ENCODE measurements at regions not wholly inside any gene's neighbourhood (a gene's known extent, or its start where the extent isn't known, plus 50 kb on each side); places are given as distances from the start of the nearest gene placed in this dataset.

GRCh38 chr18:1599196-1599595 lies 694.5 kb downstream of the ADCYAP1 start:
- Histone ChIP-seq H3K9me3 (ENCODE audit: severe bottlenecking) (no peaks in the 10 kb centered on the region), H3K4me1 (ENCODE audit: insufficient read depth, poor library complexity, severe bottlenecking) (no peaks in the 10 kb centered on the region), H3K27me3 (ENCODE audit: insufficient read depth, poor library complexity, severe bottlenecking) (peaks cover 3% of the 10 kb centered on the region), H3K36me3 (ENCODE audit: low read depth) (no peaks in the 10 kb centered on the region), H3K27ac (ENCODE audit: poor library complexity, severe bottlenecking) (no peak overlapping the region), H3K4me3 (ENCODE audit: severe bottlenecking) (no peak overlapping the region)
- no peak for ATAC-seq (ENCODE audit: low read depth)
- no peak for TF ChIP-seq CTCF (IDR thresholded peaks at IDR 0.05; ENCODE audit: poor library complexity, severe bottlenecking)
- no peak for DNase-seq (ENCODE audit: low spot score)

- Histone ChIP-seq H3K4me3 (ENCODE audit: severe bottlenecking) (no peak overlapping the region), H3K36me3 (ENCODE audit: low read depth) (no peaks in the 10 kb centered on the region), H3K4me1 (ENCODE audit: insufficient read depth, poor library complexity, severe bottlenecking) (no peaks in the 10 kb centered on the region), H3K27me3 (ENCODE audit: insufficient read depth, poor library complexity, severe bottlenecking) (no peaks in the 10 kb centered on the region), H3K27ac (ENCODE audit: poor library complexity, severe bottlenecking) (no peak overlapping the region), H3K9me3 (ENCODE audit: severe bottlenecking) (no peaks in the 10 kb centered on the region)
- DNase-seq (ENCODE audit: low spot score) (no peak), ATAC-seq (ENCODE audit: low read depth) (no peak)
- no peak for TF ChIP-seq CTCF (IDR thresholded peaks at IDR 0.05; ENCODE audit: poor library complexity, severe bottlenecking)
These were observed 700.1 kb downstream of the ADCYAP1 start for GRCh38 chr18:1604751-1605150.

- no peak for TF ChIP-seq CTCF (IDR thresholded peaks at IDR 0.05; ENCODE audit: poor library complexity, severe bottlenecking)
- peaks cover 22% of the 10 kb centered on the region for H3K27me3 ChIP-seq (ENCODE audit: insufficient read depth, poor library complexity, severe bottlenecking)
- no peak for ATAC-seq (ENCODE audit: low read depth)
- no peak overlapping the region for H3K27ac ChIP-seq (ENCODE audit: poor library complexity, severe bottlenecking)
- no peaks in the 10 kb centered on the region for H3K9me3 ChIP-seq (ENCODE audit: severe bottlenecking)
- no peak overlapping the region for H3K4me3 ChIP-seq (ENCODE audit: severe bottlenecking)
- no peak for DNase-seq (ENCODE audit: low spot score)
- H3K36me3 ChIP-seq (ENCODE audit: low read depth): no peaks in the 10 kb centered on the region
- H3K4me1 ChIP-seq (ENCODE audit: insufficient read depth, poor library complexity, severe bottlenecking): no peaks in the 10 kb centered on the region
These were observed 713.7 kb downstream of the ADCYAP1 start for GRCh38 chr18:1618364-1618763.

GRCh38 chr18:1619507-1619906 lies 714.8 kb downstream of the ADCYAP1 start:
- peaks cover 17% of the 10 kb centered on the region for H3K27me3 ChIP-seq (ENCODE audit: insufficient read depth, poor library complexity, severe bottlenecking)
- H3K4me1 ChIP-seq (ENCODE audit: insufficient read depth, poor library complexity, severe bottlenecking): no peaks in the 10 kb centered on the region
- no peak for ATAC-seq (ENCODE audit: low read depth)
- no peaks in the 10 kb centered on the region for H3K9me3 ChIP-seq (ENCODE audit: severe bottlenecking)
- no peak overlapping the region for H3K27ac ChIP-seq (ENCODE audit: poor library complexity, severe bottlenecking)
- DNase-seq (ENCODE audit: low spot score): no peak
- no peak for TF ChIP-seq CTCF (IDR thresholded peaks at IDR 0.05; ENCODE audit: poor library complexity, severe bottlenecking)
- H3K36me3 ChIP-seq (ENCODE audit: low read depth): no peaks in the 10 kb centered on the region
- H3K4me3 ChIP-seq (ENCODE audit: severe bottlenecking): no peak overlapping the region

GRCh38 chr18:1624612-1625011 lies 719.9 kb downstream of the ADCYAP1 start:
- Histone ChIP-seq H3K27me3 (ENCODE audit: insufficient read depth, poor library complexity, severe bottlenecking) (peaks cover 5% of the 10 kb centered on the region), H3K4me3 (ENCODE audit: severe bottlenecking) (no peak overlapping the region), H3K36me3 (ENCODE audit: low read depth) (no peaks in the 10 kb centered on the region), H3K4me1 (ENCODE audit: insufficient read depth, poor library complexity, severe bottlenecking) (no peaks in the 10 kb centered on the region), H3K9me3 (ENCODE audit: severe bottlenecking) (no peaks in the 10 kb centered on the region), H3K27ac (ENCODE audit: poor library complexity, severe bottlenecking) (no peak overlapping the region)
- ATAC-seq (ENCODE audit: low read depth) (no peak), DNase-seq (ENCODE audit: low spot score) (no peak)
- no peak for TF ChIP-seq CTCF (IDR thresholded peaks at IDR 0.05; ENCODE audit: poor library complexity, severe bottlenecking)
